ENCODE measurements at regions not wholly inside any gene's neighbourhood (a gene's known extent, or its start where the extent isn't known, plus 50 kb on each side); places are given as distances from the start of the nearest gene placed in this dataset.

GRCh38 chr2:53455094-53455493 lies 312.5 kb upstream of the CHAC2 start:
- Histone ChIP-seq H3K9me3 (ENCODE audit: control insufficient read depth, insufficient read depth, low read length) (no peaks in the 10 kb centered on the region; the same call in 1 of the 2 replicates), H3K27me3 (ENCODE audit: control insufficient read depth, insufficient read depth, low read length) (no peaks in the 10 kb centered on the region), H3K4me3 (ENCODE audit: low read depth, low read length) (no peak overlapping the region), H3K27ac (ENCODE audit: low read depth, low read length) (no peak overlapping the region)
- ChIA-PET CTCF (no interaction called here), POLR2A (no interaction called here)
- no peak for DNase-seq (ENCODE audit: low read depth, low spot score)
- TF ChIP-seq CTCF (IDR thresholded peaks at IDR 0.05; ENCODE audit: low read depth, low read length), result no peak

- H3K27me3 ChIP-seq (ENCODE audit: control insufficient read depth, insufficient read depth, low read length), result no peaks in the 10 kb centered on the region
- CTCF ChIA-PET, result no interaction called here
- DNase-seq (ENCODE audit: low read depth, low spot score), result no peak
- POLR2A ChIA-PET, result no interaction called here
- no peak for TF ChIP-seq CTCF (IDR thresholded peaks at IDR 0.05; ENCODE audit: low read depth, low read length)
- no peaks in the 10 kb centered on the region; the same call in 1 of the 2 replicates for H3K9me3 ChIP-seq (ENCODE audit: control insufficient read depth, insufficient read depth, low read length)
- no peak overlapping the region for H3K27ac ChIP-seq (ENCODE audit: low read depth, low read length)
- H3K4me3 ChIP-seq (ENCODE audit: low read depth, low read length), result no peak overlapping the region
Measured at GRCh38 chr2:53452957-53453748, 314.5 kb upstream of the CHAC2 start.

- no peak for DNase-seq (ENCODE audit: low read depth, low spot score)
- Histone ChIP-seq H3K4me3 (ENCODE audit: low read depth, low read length) (no peak overlapping the region), H3K27ac (ENCODE audit: low read depth, low read length) (no peak overlapping the region), H3K9me3 (ENCODE audit: control insufficient read depth, insufficient read depth, low read length) (no peaks in the 10 kb centered on the region; the same call in 1 of the 2 replicates), H3K27me3 (ENCODE audit: control insufficient read depth, insufficient read depth, low read length) (no peaks in the 10 kb centered on the region)
- no peak for TF ChIP-seq CTCF (IDR thresholded peaks at IDR 0.05; ENCODE audit: low read depth, low read length)
- ChIA-PET CTCF (no interaction called here), POLR2A (no interaction called here)
Measured at GRCh38 chr2:53452400-53452799, 315.2 kb upstream of the CHAC2 start.

GRCh38 chr2:53450923-53451322 lies 316.7 kb upstream of the CHAC2 start:
- POLR2A ChIA-PET, result no interaction called here
- Histone ChIP-seq H3K9me3 (ENCODE audit: control insufficient read depth, insufficient read depth, low read length) (no peaks in the 10 kb centered on the region; the same call in 1 of the 2 replicates), H3K4me3 (ENCODE audit: low read depth, low read length) (no peak overlapping the region), H3K27ac (ENCODE audit: low read depth, low read length) (no peak overlapping the region), H3K27me3 (ENCODE audit: control insufficient read depth, insufficient read depth, low read length) (no peaks in the 10 kb centered on the region)
- CTCF ChIA-PET, result no interaction called here
- no peak for DNase-seq (ENCODE audit: low read depth, low spot score)
- no peak for TF ChIP-seq CTCF (IDR thresholded peaks at IDR 0.05; ENCODE audit: low read depth, low read length)

GRCh38 chr2:53448591-53448990 lies 319.0 kb upstream of the CHAC2 start:
- Histone ChIP-seq H3K4me3 (ENCODE audit: low read depth, low read length) (no peak overlapping the region), H3K9me3 (ENCODE audit: control insufficient read depth, insufficient read depth, low read length) (no peaks in the 10 kb centered on the region), H3K27me3 (ENCODE audit: control insufficient read depth, insufficient read depth, low read length) (no peaks in the 10 kb centered on the region), H3K27ac (ENCODE audit: low read depth, low read length) (no peak overlapping the region)
- no peak for DNase-seq (ENCODE audit: low read depth, low spot score)
- ChIA-PET CTCF (no interaction called here), POLR2A (no interaction called here)
- no peak for TF ChIP-seq CTCF (IDR thresholded peaks at IDR 0.05; ENCODE audit: low read depth, low read length)

Measured in AG04450 (cell line).